ENCODE measurements at regions not wholly inside any gene's neighbourhood (a gene's known extent, or its start where the extent isn't known, plus 50 kb on each side); places are given as distances from the start of the nearest gene placed in this dataset.
"Not testable (repeated sequence)": the region's sequence is repeated elsewhere in the genome, so short reads cannot be mapped to it uniquely, and the experiment has no call there.

DNA sequence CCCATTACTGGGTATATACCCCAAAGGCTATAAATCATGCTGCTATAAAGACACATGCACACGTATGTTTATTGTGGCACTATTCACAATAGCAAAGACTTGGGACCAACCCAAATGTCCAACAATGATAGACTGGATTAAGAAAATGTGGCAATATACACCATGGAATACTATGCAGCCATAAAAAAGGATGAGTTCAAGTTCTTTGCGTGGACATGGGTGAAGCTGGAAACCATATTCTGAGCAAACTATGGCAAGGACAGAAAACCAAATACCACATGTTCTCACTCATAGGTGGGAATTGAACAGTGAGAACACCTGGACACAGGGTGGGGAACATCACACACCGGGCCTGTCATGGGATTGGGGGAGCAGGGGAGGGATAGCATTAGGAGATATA, 54.4 kb upstream of the MUCL1 start:
- DNase-seq (ENCODE audit: extremely low read depth in 1 of 11, low read depth in 9 of 11, low spot score in 4 of 11) = not testable (repeated sequence)

DNA sequence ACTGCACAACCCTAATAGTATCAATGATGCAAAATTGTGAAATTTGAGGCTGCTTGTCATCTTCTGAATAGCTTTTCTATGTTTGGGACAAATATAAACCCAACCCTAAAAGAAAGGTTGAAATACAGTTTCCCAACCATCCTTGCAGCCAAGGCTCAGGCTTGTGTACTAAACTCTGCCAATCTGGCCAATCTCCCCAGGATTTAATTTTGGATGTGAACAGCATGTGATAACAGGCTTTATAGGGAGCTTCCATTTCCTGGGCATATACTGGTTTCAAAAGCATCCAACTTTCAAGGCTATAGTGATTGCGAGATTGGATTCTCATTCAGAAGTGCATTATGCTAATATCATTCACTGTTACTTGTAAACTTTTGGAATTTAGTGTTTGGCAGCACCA, 55.7 kb upstream of the MUCL1 start:
- DNase-seq (ENCODE audit: extremely low read depth in 1 of 11, low read depth in 9 of 11, low spot score in 4 of 11) = no peak

- peak in 4 of 11 donors; percentile 3 to 8 (median 8) for DNase-seq (ENCODE audit: extremely low read depth in 1 of 11, low read depth in 9 of 11, low spot score in 4 of 11)
These were observed 57.3 kb upstream of the MUCL1 start for GRCh38 chr12:54796991-54797390.

GRCh38 chr12:54795644-54796043, 58.7 kb upstream of the MUCL1 start:
- DNase-seq (ENCODE audit: extremely low read depth in 1 of 11, low read depth in 9 of 11, low spot score in 4 of 11) = peak in 5 of 11 donors; percentile 3 to 23 (median 12)

DNA sequence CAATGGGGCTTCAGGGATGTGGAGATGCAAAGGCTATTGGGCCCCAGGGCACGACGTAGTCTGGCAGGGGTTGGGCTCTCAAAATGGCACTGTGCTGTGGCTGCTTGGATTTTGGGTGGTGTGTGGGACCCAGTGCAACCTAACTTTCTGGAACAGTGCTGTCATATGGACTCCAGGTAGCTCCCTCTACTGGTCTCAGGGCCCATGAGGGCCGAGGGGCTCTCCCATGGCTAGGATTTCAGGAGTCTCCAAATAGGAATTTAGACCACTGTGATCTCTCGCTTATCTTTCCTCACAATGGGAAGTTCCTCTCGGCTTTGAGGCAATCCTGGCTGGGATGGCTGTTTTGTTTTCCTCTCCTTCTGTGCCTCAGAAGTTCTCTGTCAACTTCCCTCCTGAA, 68.2 kb upstream of the MUCL1 start:
- DNase-seq (ENCODE audit: extremely low read depth in 1 of 11, low read depth in 9 of 11, low spot score in 4 of 11) = no peak

- no peak for DNase-seq (ENCODE audit: extremely low read depth in 1 of 11, low read depth in 9 of 11, low spot score in 4 of 11)
These were observed 70.2 kb upstream of the MUCL1 start for GRCh38 chr12:54784115-54784514.

DNA sequence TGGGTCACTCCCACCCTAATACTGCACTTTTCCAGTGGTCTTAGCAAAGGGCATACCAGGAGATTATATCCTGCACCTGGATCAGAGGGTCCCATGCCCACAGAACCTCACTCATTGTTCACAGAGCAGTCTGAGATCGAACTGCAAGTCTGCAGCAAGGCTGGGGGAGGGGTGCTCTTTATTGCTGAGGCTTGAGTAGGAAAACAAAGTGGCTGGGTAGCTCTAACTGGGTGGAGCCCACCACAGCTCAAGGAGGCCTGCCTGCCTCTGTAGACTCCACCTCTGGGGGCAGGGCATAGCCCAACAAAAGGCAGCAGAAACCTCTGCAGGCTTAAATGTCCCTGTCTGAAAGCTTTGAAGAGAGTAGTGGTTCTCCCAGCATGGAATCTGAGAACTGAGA, 77.3 kb upstream of the MUCL1 start:
- not testable (repeated sequence) for DNase-seq (ENCODE audit: extremely low read depth in 1 of 11, low read depth in 9 of 11, low spot score in 4 of 11)

GRCh38 chr12:54773593-54773992, 80.7 kb upstream of the MUCL1 start:
- DNase-seq (ENCODE audit: extremely low read depth in 1 of 11, low read depth in 9 of 11, low spot score in 4 of 11) = no peak

DNA sequence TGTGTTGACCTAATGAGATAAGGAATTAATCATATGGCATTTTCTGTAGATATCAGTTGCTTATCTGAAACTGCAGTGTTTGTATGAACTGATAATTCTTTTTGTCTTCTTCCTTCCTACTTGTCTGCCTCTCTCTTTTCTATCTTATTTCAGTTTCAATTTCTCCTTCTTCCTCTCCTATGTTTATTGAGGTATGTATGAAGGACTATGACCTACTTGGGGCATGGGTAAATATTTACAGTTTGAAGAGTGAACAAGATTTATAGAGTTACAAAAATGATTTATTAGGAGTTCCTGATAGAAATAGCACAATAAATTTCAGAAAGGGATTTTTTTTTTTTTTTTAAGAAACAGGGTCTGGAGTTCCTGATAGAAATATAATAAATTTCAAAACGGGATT, 88.7 kb upstream of the MUCL1 start:
- no peak for DNase-seq (ENCODE audit: extremely low read depth in 1 of 11, low read depth in 9 of 11, low spot score in 4 of 11)

- DNase-seq (ENCODE audit: extremely low read depth in 1 of 11, low read depth in 9 of 11, low spot score in 4 of 11) = no peak
These were observed 91.9 kb upstream of the MUCL1 start for GRCh38 chr12:54762390-54762789.

DNA sequence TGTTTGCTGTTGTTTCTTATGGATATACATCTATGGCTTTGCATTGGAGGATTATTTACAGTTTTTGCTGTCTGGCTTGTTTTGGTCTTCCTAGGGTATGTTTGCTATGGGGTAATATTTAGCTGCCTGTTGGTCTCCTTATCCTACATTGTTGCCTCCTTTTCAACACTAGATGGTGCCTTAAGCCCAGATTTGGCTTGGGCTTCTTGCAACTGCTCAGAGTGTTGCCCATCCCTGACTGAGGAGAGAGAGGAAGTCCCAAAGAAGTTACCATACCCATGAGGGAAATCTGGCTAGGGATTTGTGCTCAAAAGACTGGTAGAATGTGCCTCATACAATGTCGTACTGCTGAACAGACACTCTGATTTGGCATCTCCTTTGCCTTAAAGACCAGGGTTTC, 94.6 kb upstream of the MUCL1 start:
- DNase-seq (ENCODE audit: extremely low read depth in 1 of 11, low read depth in 9 of 11, low spot score in 4 of 11) = peak in 2 of 11 donors; percentile 0 to 11

- DNase-seq (ENCODE audit: extremely low read depth in 1 of 11, low read depth in 9 of 11, low spot score in 4 of 11) = no peak
These were observed 102.8 kb upstream of the MUCL1 start for GRCh38 chr12:54751493-54751892.

- peak in 9 of 11 donors; percentile 16 to 52 (median 34) for DNase-seq (ENCODE audit: extremely low read depth in 1 of 11, low read depth in 9 of 11, low spot score in 4 of 11)
These were observed 101.1 kb upstream of the DCD start for GRCh38 chr12:54749191-54749818.

GRCh38 chr12:54744590-54744989, 96.4 kb upstream of the DCD start:
- no peak for DNase-seq (ENCODE audit: extremely low read depth in 1 of 11, low read depth in 9 of 11, low spot score in 4 of 11)

GRCh38 chr12:54740882-54741281, 92.7 kb upstream of the DCD start:
- DNase-seq (ENCODE audit: extremely low read depth in 1 of 11, low read depth in 9 of 11, low spot score in 4 of 11) = no peak

- no peak for DNase-seq (ENCODE audit: extremely low read depth in 1 of 11, low read depth in 9 of 11, low spot score in 4 of 11)
These were observed 88.4 kb upstream of the DCD start for GRCh38 chr12:54736549-54736948.

GRCh38 chr12:54734196-54734950, 86.2 kb upstream of the DCD start:
- DNase-seq (ENCODE audit: extremely low read depth in 1 of 11, low read depth in 9 of 11, low spot score in 4 of 11) = peak in 5 of 11 donors; percentile 1 to 39 (median 16)

DNA sequence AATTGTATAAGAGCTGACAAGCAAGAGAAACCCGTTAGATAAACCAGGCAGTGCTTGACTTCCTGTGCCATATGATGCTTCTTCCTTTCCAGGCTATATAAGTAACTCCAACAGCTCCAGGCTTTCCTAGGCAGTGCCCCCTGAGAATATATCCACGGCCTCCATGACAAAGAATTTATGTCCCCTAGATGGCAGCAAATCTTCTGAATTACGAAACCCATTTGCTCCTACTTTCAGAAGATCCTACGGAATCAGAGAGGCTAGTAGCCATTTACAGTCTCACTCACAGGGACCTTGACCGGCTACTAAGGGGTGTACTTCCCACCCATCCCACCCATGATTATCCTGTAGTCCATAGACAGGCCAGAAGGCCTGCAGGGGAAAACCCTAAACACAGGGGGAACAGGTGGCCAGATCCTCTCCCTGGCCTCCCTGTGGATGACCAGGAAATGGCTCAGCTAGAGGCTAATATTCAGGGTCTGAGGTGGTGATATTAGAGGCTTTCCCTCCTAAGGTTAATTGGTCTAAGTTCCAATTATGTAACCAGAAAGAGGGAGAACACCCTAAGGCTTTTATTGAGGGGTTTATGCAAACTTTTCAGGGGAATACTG, 77.2 kb upstream of the DCD start:
- DNase-seq (ENCODE audit: extremely low read depth in 1 of 11, low read depth in 9 of 11, low spot score in 4 of 11) = peak in 3 of 11 donors; percentile 2 to 22 (median 21)

- no peak for DNase-seq (ENCODE audit: extremely low read depth in 1 of 11, low read depth in 9 of 11, low spot score in 4 of 11)
These were observed 75.5 kb upstream of the DCD start for GRCh38 chr12:54723379-54724256.

Measured in renal cortex interstitium (tissue), 11 donors.